OCI-LY1 (cell line): ENCODE measurements at regions not wholly inside any gene's neighbourhood (a gene's known extent, or its start where the extent isn't known, plus 50 kb on each side); places are given as distances from the start of the nearest gene placed in this dataset.

Experiments used
- EZH2 ChIP-seq: fragments of 200-600 bp; sonication (generic), shearing (Covaris generic); IDR thresholded peaks from 2 replicates; pipeline ENCODE4 v1.8.0; 2017; ENCODE audit warnings: borderline replicate concordance, mixed run types, mild to moderate bottlenecking, antibody characterized with exemption, low read length, moderate library complexity, mixed read lengths
- TF ChIP-seq, protein P1 (sequence below): fragments of 200-600 bp; sonication (generic), shearing (Covaris generic); IDR thresholded peaks from 2 replicates; pipeline ENCODE4 v1.5.1; 2017; ENCODE audit warnings: mild to moderate bottlenecking, antibody characterized with exemption, low read length, moderate library complexity, mixed read lengths

DNA sequence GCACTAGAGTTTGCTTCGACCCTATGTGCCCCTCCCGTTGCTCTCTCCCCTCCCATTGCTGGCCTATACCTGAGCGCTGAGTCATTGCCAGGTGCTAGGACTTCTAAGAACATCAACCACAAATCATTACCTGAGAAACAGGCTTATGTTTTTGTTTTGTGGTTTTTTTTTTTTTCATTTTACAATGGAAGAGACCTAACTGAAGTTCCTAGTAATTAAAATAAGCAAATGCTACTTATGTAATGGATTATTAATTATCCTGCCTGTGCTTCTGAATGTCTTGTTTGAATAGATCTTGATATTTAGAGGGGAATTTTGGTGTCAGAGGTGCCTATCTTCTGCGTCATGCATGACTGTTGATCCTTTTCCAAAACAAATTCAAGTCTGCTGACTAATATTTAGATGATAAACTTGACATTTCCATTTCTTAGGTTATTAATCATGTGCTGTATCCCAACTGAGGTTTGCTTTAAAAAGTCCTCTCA is 275.4 kb upstream of the CPEB2 start:
- TF ChIP-seq, protein P1, sequence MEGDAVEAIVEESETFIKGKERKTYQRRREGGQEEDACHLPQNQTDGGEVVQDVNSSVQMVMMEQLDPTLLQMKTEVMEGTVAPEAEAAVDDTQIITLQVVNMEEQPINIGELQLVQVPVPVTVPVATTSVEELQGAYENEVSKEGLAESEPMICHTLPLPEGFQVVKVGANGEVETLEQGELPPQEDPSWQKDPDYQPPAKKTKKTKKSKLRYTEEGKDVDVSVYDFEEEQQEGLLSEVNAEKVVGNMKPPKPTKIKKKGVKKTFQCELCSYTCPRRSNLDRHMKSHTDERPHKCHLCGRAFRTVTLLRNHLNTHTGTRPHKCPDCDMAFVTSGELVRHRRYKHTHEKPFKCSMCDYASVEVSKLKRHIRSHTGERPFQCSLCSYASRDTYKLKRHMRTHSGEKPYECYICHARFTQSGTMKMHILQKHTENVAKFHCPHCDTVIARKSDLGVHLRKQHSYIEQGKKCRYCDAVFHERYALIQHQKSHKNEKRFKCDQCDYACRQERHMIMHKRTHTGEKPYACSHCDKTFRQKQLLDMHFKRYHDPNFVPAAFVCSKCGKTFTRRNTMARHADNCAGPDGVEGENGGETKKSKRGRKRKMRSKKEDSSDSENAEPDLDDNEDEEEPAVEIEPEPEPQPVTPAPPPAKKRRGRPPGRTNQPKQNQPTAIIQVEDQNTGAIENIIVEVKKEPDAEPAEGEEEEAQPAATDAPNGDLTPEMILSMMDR: no peak
- TF ChIP-seq EZH2: no peak
